Uterus (tissue), 2 donors: ENCODE measurements at regions not wholly inside any gene's neighbourhood (a gene's known extent, or its start where the extent isn't known, plus 50 kb on each side); places are given as distances from the start of the nearest gene placed in this dataset.

Experiments
- POLR2A ChIP-seq, 2 donors: fragments of 450-650 bp; IDR thresholded peaks; one replicate each; pipeline ENCODE4 v1.6.1; 2016; ENCODE audit warnings: antibody characterized with exemption in 2 of 2, mild to moderate bottlenecking in 1 of 2, moderate library complexity in 1 of 2
- TF ChIP-seq, protein P1 (sequence below), 4 experiments: fragments of 200-600 bp in 2 of 4; fragments of 450-650 bp in 2 of 4; sonication (generic) in 2 of 4; IDR thresholded peaks; one replicate each; pipeline ENCODE4 v1.5.1; 2016 to 2019; ENCODE audit warnings: antibody characterized with exemption in 4 of 4, mild to moderate bottlenecking in 2 of 4, moderate library complexity in 1 of 4

DNA sequence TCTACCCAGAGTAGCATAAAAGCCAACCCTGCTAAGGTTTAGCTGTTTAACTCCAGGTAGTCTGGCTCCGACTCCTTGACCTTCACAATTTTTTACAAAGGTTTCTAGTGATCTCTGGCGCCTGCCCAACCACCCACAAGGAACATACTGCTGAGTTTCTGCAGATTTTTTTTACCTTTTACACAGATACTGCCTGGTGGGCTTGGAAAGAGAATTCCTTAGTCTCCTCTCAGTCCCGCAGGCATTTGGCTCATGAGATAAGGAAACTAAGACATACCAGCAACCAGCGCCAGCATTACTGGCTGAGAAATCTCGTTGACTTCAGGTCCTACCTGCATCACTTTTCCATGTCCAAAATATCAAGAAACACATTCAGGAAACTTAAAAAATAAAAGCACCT lies 51.1 kb upstream of the LYZL1 start:
- TF ChIP-seq, protein P1, sequence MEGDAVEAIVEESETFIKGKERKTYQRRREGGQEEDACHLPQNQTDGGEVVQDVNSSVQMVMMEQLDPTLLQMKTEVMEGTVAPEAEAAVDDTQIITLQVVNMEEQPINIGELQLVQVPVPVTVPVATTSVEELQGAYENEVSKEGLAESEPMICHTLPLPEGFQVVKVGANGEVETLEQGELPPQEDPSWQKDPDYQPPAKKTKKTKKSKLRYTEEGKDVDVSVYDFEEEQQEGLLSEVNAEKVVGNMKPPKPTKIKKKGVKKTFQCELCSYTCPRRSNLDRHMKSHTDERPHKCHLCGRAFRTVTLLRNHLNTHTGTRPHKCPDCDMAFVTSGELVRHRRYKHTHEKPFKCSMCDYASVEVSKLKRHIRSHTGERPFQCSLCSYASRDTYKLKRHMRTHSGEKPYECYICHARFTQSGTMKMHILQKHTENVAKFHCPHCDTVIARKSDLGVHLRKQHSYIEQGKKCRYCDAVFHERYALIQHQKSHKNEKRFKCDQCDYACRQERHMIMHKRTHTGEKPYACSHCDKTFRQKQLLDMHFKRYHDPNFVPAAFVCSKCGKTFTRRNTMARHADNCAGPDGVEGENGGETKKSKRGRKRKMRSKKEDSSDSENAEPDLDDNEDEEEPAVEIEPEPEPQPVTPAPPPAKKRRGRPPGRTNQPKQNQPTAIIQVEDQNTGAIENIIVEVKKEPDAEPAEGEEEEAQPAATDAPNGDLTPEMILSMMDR (IDR thresholded peaks at IDR 0.05): no peak
- no peak for TF ChIP-seq POLR2A (IDR thresholded peaks at IDR 0.05)
